Lower lobe of right lung (tissue), 2 donors: ENCODE measurements at regions not wholly inside any gene's neighbourhood (a gene's known extent, or its start where the extent isn't known, plus 50 kb on each side); places are given as distances from the start of the nearest gene placed in this dataset.
"Not testable (repeated sequence)": the region's sequence is repeated elsewhere in the genome, so short reads cannot be mapped to it uniquely, and the experiment has no call there.

Source experiments
- ATAC-seq, 2 donors: fragments of 200-7000 bp; cut with Tn5 transposase; one replicate each; pipeline ENCODE4 v1.9.1; 2020 to 2022; ENCODE audit warnings: mild to moderate bottlenecking in 2 of 2, moderate library complexity in 2 of 2
- DNase-seq: peaks from one replicate; pipeline ENCODE4 v3.0.0-alpha.2; 2020
- H3K27ac ChIP-seq: fragments of 200-600 bp; one replicate; pipeline ENCODE4 v1.8.0; 2022
- H3K27me3 ChIP-seq: fragments of 200-600 bp; one replicate; pipeline ENCODE4 v1.8.0; 2022; ENCODE audit warnings: low read depth
- H3K36me3 ChIP-seq: fragments of 200-600 bp; one replicate; pipeline ENCODE4 v1.8.0; 2022; ENCODE audit warnings: mild to moderate bottlenecking
- H3K4me1 ChIP-seq: fragments of 200-600 bp; one replicate; pipeline ENCODE4 v1.8.0; 2022
- H3K4me3 ChIP-seq: fragments of 200-600 bp; one replicate; pipeline ENCODE4 v1.8.0; 2022; ENCODE audit warnings: mild to moderate bottlenecking
- H3K9me3 ChIP-seq: fragments of 200-600 bp; one replicate; pipeline ENCODE4 v1.8.0; 2022
- CTCF ChIP-seq: fragments of 200-600 bp; IDR thresholded peaks from one replicate; pipeline ENCODE4 v1.8.0; 2022; ENCODE audit warnings: antibody characterized with exemption, mild to moderate bottlenecking
- intact Hi-C: fragments of 100-400 bp; cut with DNase I; formaldehyde crosslinking; loops from one replicate; pipeline ENCODE4 v1.11.0; 2022
- donor health status: DM: no; HTN: yes; CAD: no; lungs with severe emphysema.

GRCh38 chr3:177789500-177789899 lies 592.2 kb upstream of the TBL1XR1 start:
- no peak for TF ChIP-seq CTCF
- no peaks in the 10 kb centered on the region for H3K36me3 ChIP-seq
- DNase-seq, result no peak
- no peak overlapping the region for H3K4me3 ChIP-seq
- no peaks in the 10 kb centered on the region for H3K9me3 ChIP-seq
- intact Hi-C loops, result no loop called here
- ATAC-seq, result no peak
- H3K4me1 ChIP-seq, result no peaks in the 10 kb centered on the region
- no peak overlapping the region for H3K27ac ChIP-seq
- H3K27me3 ChIP-seq, result no peaks in the 10 kb centered on the region

- Histone ChIP-seq H3K27me3 (no peaks in the 10 kb centered on the region), H3K9me3 (no peaks in the 10 kb centered on the region), H3K4me1 (no peaks in the 10 kb centered on the region), H3K4me3 (no peak overlapping the region), H3K36me3 (no peaks in the 10 kb centered on the region), H3K27ac (no peak overlapping the region)
- no peak for TF ChIP-seq CTCF
- no peak for ATAC-seq
- no peak for DNase-seq
- intact Hi-C loops, result no loop called here
Observed at GRCh38 chr3:177792311-177793030, 595.2 kb upstream of the TBL1XR1 start.

- H3K4me3 ChIP-seq, result no peak overlapping the region
- no peak for DNase-seq
- no peak overlapping the region for H3K27ac ChIP-seq
- H3K4me1 ChIP-seq, result no peaks in the 10 kb centered on the region
- no peak for ATAC-seq
- intact Hi-C loops, result no loop called here
- no peaks in the 10 kb centered on the region for H3K27me3 ChIP-seq
- TF ChIP-seq CTCF, result no peak
- no peaks in the 10 kb centered on the region for H3K9me3 ChIP-seq
- H3K36me3 ChIP-seq, result no peaks in the 10 kb centered on the region
Observed at GRCh38 chr3:177793451-177793850, 596.2 kb upstream of the TBL1XR1 start.

- no peaks in the 10 kb centered on the region for H3K4me1 ChIP-seq
- H3K9me3 ChIP-seq, result no peaks in the 10 kb centered on the region
- H3K36me3 ChIP-seq, result no peaks in the 10 kb centered on the region
Observed at GRCh38 chr3:177795216-177795615, 597.9 kb upstream of the TBL1XR1 start.

GRCh38 chr3:177795859-177796258 lies 598.6 kb upstream of the TBL1XR1 start:
- TF ChIP-seq CTCF, result no peak
- Histone ChIP-seq H3K4me1 (no peaks in the 10 kb centered on the region), H3K27me3 (no peaks in the 10 kb centered on the region), H3K36me3 (no peaks in the 10 kb centered on the region), H3K4me3 (no peak overlapping the region), H3K9me3 (no peaks in the 10 kb centered on the region), H3K27ac (no peak overlapping the region)
- no peak for ATAC-seq
- intact Hi-C loops, result no loop called here
- DNase-seq, result no peak

More at GRCh38 chr3:177795216-177795615, 597.9 kb upstream of the TBL1XR1 start:
- TF ChIP-seq CTCF, result no peak
- intact Hi-C loops, result no loop called here
- DNase-seq (no peak), ATAC-seq (no peak)
- H3K4me3 ChIP-seq, result no peak overlapping the region
- H3K27me3 ChIP-seq, result no peaks in the 10 kb centered on the region
- H3K27ac ChIP-seq, result no peak overlapping the region

GRCh38 chr3:177800147-177800546 lies 602.9 kb upstream of the TBL1XR1 start:
- H3K27ac ChIP-seq, H3K4me3 ChIP-seq, H3K36me3 ChIP-seq, intact Hi-C loops, H3K27me3 ChIP-seq, DNase-seq, H3K4me1 ChIP-seq, H3K9me3 ChIP-seq, ATAC-seq: not testable (repeated sequence)
